HG02885 (cell line): ENCODE measurements at regions not wholly inside any gene's neighbourhood (a gene's known extent, or its start where the extent isn't known, plus 50 kb on each side); places are given as distances from the start of the nearest gene placed in this dataset.
"Not testable (repeated sequence)": the region's sequence is repeated elsewhere in the genome, so short reads cannot be mapped to it uniquely, and the experiment has no call there.

Experiments used
- ATAC-seq: cut with Tn5 transposase; IDR thresholded peaks from one replicate; pipeline ENCODE4 v1.9.1; 2021; ENCODE audit warnings: mild to moderate bottlenecking; ENCODE audit not compliant: unreplicated experiment, poor library complexity

GRCh38 chr6:26951211-26951610 is 291.7 kb upstream of the ZNF322 start:
- not testable (repeated sequence) for ATAC-seq

- not testable (repeated sequence) for ATAC-seq
Measured at GRCh38 chr6:26956078-26956600, 291.4 kb upstream of the PRSS16 start.

GRCh38 chr6:26956601-26957184 is 290.8 kb upstream of the PRSS16 start:
- ATAC-seq: not testable (repeated sequence)

GRCh38 chr6:26957399-26958127 is 289.9 kb upstream of the PRSS16 start:
- ATAC-seq: not testable (repeated sequence)

GRCh38 chr6:26961236-26961635 is 286.3 kb upstream of the PRSS16 start:
- ATAC-seq: not testable (repeated sequence)

- no peak for ATAC-seq
Measured at GRCh38 chr6:27002447-27002846, 245.1 kb upstream of the PRSS16 start.

- ATAC-seq: no peak
Measured at GRCh38 chr6:27007020-27007419, 240.5 kb upstream of the PRSS16 start.

- not testable (repeated sequence) for ATAC-seq
Measured at GRCh38 chr6:27008613-27009012, 238.9 kb upstream of the PRSS16 start.

- ATAC-seq: not testable (repeated sequence)
Measured at GRCh38 chr6:27014053-27014452, 233.4 kb upstream of the PRSS16 start.

GRCh38 chr6:27016689-27017088 is 230.8 kb upstream of the PRSS16 start:
- no peak for ATAC-seq

- ATAC-seq: not testable (repeated sequence)
Measured at GRCh38 chr6:27018401-27018800, 229.1 kb upstream of the PRSS16 start.

- peak; percentile 59 for ATAC-seq
Measured at GRCh38 chr6:27019651-27020552, 227.6 kb upstream of the PRSS16 start.

GRCh38 chr6:27020553-27020880 is 227.0 kb upstream of the PRSS16 start:
- ATAC-seq: no peak

GRCh38 chr6:27023664-27024063 is 223.8 kb upstream of the PRSS16 start:
- no peak for ATAC-seq

GRCh38 chr6:27025351-27025750 is 222.2 kb upstream of the PRSS16 start:
- no peak for ATAC-seq

GRCh38 chr6:27026361-27026760 is 221.1 kb upstream of the PRSS16 start:
- no peak for ATAC-seq

- ATAC-seq: no peak
Measured at GRCh38 chr6:27031302-27031701, 216.2 kb upstream of the PRSS16 start.

- ATAC-seq: no peak
Measured at GRCh38 chr6:27038498-27038897, 209.0 kb upstream of the PRSS16 start.

GRCh38 chr6:27040244-27041042 is 207.1 kb upstream of the PRSS16 start:
- no peak for ATAC-seq

GRCh38 chr6:27043244-27043643 is 204.3 kb upstream of the PRSS16 start:
- no peak for ATAC-seq
